ENCODE measurements at regions not wholly inside any gene's neighbourhood (a gene's known extent, or its start where the extent isn't known, plus 50 kb on each side); places are given as distances from the start of the nearest gene placed in this dataset.
A peak's percentile ranks its signal among the peaks of the same experiment; 100 is the strongest.
"Not testable (repeated sequence)": the region's sequence is repeated elsewhere in the genome, so short reads cannot be mapped to it uniquely, and the experiment has no call there.

DNA sequence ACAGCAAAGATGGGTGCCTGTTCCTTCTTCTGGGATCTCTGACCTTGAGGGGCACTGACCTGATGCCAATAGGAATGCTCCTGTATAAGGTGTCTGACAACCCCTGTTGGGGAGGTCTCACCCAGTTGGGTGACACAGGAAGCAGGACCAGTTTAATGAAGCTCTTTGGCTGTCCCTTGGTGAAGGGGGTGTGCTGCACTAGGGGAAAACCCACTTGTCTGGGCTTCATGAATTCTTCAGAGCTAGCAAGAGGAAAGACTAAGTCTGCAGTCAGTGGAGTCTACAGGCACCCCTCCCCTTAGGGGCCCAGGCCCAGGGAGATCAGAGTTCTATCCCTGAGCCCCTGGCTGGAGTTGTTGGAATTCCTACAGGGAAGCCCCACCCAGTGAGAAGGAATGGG is 550.8 kb upstream of the CHAC2 start:
- no peak for DNase-seq
- H3K9me3 Mint-ChIP-seq, result peaks cover 25% of the 10 kb centered on the region in 2 donors
- ATAC-seq, result no peak
- H3K27me3 Mint-ChIP-seq, result no peaks in the 10 kb centered on the region
- no peak overlapping the region for H3K4me3 Mint-ChIP-seq
- no peak overlapping the region for H3K27ac Mint-ChIP-seq
- no peaks in the 10 kb centered on the region for H3K4me1 Mint-ChIP-seq

DNA sequence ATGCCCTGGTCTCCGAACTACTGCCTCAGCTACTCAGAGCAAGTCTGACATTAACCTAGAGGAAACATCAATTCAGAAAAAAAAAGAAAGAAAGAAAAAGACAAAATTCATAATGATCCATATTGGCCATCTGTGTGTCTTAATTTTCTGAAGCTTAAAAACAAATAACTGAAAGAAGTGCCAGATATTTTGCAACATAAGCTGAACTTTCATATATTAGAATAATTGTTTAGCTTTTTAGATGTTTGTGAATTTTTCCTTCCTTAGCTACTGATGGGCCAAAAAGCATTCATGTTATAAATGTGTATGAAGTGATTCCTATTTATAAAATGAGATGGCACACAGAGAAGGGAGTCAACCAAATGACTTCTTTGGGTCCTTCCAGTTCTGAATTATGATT is 555.0 kb upstream of the CHAC2 start:
- DNase-seq (no peak), ATAC-seq (no peak)
- Mint-ChIP-seq H3K9me3 (peaks cover 25% of the 10 kb centered on the region in 2 donors), H3K4me1 (no peaks in the 10 kb centered on the region), H3K27me3 (no peaks in the 10 kb centered on the region), H3K27ac (no peak overlapping the region), H3K4me3 (no peak overlapping the region)

DNA sequence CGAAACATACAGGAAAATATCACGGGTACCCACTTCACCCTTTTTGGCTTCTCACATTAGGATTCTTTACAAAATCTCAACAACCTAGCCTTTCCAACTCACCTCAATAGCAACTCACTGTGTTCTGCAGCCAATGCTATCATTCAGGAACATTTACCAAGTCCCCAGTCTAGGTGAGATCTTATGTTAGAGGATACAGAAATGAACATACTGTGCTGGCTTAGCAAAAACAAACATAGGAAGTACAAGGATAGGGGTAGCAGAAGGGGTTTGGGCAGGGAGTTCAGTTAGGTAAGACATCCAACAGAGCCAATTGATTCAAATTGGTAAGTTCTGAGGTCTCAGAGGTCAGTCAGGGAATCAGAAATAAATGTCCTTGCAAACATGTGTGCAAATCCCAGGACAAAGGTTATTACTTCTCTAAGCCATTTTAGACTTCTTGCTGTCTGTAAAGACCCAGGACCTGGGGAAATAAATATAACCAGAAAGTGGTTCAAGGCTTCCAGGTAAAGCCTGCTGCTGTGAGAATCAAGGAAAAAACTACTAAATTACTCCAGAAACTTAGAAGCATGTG is 556.3 kb upstream of the CHAC2 start:
- no peak overlapping the region for H3K27ac Mint-ChIP-seq
- no peak for DNase-seq
- H3K27me3 Mint-ChIP-seq, result no peaks in the 10 kb centered on the region
- H3K4me1 Mint-ChIP-seq, result no peaks in the 10 kb centered on the region
- peaks cover 19 to 20% of the 10 kb centered on the region in 2 donors for H3K9me3 Mint-ChIP-seq
- no peak for ATAC-seq
- no peak overlapping the region for H3K4me3 Mint-ChIP-seq

DNA sequence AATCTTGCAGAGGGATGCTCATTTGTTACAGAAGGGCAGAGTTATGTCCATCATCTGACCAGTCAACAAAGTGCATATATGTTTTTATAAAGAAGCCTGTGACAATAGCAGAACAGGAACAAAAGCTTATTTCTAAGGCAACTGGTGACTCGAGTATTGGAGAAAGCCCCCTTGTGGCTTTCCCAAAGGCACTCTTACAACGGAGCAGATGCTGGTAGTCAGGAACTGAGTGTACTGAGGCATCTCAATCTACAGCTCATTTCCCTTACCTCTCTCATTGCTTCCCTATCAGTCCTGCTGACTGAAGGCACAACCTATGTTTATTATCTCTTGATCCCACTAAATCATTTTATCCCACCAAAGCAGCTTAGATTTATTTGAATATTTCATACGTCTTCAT is 557.1 kb upstream of the CHAC2 start:
- ATAC-seq (no peak), DNase-seq (no peak)
- Mint-ChIP-seq H3K27me3 (no peaks in the 10 kb centered on the region), H3K9me3 (peaks cover 14 to 16% of the 10 kb centered on the region in 2 donors), H3K4me3 (no peak overlapping the region), H3K4me1 (no peaks in the 10 kb centered on the region), H3K27ac (no peak overlapping the region)

DNA sequence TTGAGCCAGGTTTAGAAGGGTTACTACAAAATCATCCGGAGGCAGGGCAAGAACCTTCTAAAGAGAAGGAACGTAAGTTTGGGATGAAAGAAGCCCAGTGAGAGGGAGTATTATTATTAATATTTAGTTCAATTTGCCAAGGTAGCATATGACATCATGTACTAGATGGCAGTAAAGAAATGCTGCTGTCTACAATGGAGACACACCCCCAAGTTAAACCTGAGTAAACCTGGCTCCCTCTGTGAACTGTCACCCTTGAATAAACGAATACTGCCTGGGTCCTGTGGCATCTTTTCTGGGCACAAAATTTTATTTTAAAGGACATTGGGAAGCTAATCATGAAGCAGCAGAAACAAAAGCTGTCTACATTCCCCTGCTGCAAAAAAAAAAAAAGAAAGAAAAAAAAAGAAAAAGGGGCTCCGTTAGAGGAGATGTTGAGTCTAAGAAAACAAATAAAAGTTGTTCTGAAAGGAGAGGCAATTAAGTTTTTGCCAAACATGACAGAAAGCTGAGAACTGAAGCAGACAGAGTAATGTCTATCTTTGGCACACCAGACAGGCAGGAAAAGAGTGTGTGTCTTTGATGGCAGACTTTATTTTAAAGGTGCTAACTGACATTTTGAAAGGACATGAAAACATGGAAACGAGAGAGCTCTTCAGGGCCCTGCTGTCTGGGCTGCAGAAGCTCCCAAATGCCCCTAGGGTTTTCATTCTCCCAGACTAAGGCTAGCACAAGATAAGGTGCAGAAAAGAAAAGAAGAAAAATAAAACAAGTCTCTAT is 557.7 kb upstream of the CHAC2 start:
- H3K9me3 Mint-ChIP-seq, result peaks cover 9 to 10% of the 10 kb centered on the region in 2 donors
- ATAC-seq (no peak), DNase-seq (no peak)
- H3K4me1 Mint-ChIP-seq, result no peaks in the 10 kb centered on the region
- no peak overlapping the region for H3K4me3 Mint-ChIP-seq
- no peak overlapping the region for H3K27ac Mint-ChIP-seq
- no peaks in the 10 kb centered on the region for H3K27me3 Mint-ChIP-seq

DNA sequence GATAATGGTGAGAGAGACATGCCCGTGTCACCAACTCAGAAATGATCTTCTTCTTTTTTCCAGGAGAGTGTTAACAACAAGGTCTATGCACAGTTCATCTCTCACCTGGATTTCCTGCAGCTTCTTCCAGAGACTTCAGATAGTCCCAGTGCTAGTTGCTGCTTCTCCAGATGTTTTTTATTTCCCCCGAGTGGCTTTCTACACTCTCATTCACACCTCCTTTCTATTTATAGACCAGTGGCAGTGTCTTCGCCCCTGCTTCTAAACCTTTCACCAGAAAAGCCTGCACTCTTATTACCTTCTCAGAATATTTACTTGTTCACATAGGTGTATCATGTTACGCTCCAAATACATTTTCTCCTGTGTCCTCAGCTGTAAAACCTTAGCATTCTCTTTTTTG is 558.8 kb upstream of the CHAC2 start:
- DNase-seq (no peak), ATAC-seq (no peak)
- no peak overlapping the region for H3K4me3 Mint-ChIP-seq
- no peaks in the 10 kb centered on the region for H3K27me3 Mint-ChIP-seq
- no peak overlapping the region for H3K27ac Mint-ChIP-seq
- H3K9me3 Mint-ChIP-seq, result no peaks in the 10 kb centered on the region
- no peaks in the 10 kb centered on the region for H3K4me1 Mint-ChIP-seq

DNA sequence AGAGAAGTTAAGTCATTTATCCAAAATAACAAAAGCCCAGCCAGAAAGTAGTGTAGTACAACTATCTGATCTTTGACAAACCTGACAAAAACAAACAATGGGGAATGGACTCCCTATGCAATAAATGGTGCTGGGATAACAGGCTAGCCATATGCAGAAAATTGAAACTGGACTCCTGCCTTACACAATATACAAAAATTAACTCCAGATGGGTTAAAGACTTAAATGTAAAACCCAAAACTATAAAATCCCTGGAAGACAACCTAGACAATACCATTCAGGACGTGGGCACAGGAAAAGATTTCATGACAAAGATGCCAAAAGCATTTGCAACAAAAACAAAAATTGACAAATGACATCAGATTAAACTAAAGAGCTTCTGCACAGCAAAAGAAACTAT is 561.4 kb upstream of the CHAC2 start:
- ATAC-seq, DNase-seq, H3K4me1 Mint-ChIP-seq, H3K27me3 Mint-ChIP-seq, H3K9me3 Mint-ChIP-seq, H3K4me3 Mint-ChIP-seq, H3K27ac Mint-ChIP-seq: not testable (repeated sequence)

DNA sequence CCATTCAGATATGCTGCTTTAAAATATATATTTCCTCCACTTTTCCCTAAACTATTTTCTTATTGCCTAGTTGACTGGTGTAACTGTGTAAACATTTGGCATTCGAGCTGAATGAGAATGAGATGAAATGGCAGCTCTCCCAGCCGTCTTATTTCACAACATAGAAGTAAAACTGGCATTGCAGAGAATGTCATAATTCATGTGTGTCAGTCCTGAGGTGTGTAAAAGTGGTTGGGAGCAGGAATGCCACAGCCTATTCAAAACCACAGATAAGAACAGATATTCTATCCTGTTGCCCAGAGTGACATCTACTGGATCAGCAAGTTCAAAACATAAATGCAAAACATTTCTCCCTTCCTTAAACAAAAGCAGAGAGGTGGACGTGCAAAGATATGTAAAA is 565.5 kb upstream of the CHAC2 start:
- no peak overlapping the region for H3K4me3 Mint-ChIP-seq
- no peaks in the 10 kb centered on the region for H3K27me3 Mint-ChIP-seq
- H3K27ac Mint-ChIP-seq, result no peak overlapping the region
- H3K9me3 Mint-ChIP-seq, result no peaks in the 10 kb centered on the region
- H3K4me1 Mint-ChIP-seq, result no peaks in the 10 kb centered on the region
- ATAC-seq, result no peak
- DNase-seq, result no peak

DNA sequence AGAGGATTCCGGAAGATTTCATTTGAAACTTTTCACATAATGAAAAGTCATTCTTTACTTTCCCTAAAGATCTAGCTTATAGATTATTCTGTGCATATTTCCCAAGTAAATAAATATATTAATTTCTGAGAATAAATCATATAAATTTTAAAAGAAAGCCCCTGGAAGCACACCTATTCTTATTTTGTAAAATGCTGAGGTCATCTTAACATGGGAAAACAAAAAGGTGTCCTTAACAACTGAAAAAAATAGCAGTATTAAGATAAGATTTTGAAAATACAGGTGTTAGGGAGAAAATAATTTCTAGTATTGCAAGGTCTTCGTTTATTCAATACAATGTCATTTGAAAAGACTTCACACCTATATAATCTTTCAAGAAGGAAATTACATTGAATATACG is 567.5 kb upstream of the CHAC2 start:
- H3K9me3 Mint-ChIP-seq, result peaks cover 0 to 4% of the 10 kb centered on the region in 2 donors

DNA sequence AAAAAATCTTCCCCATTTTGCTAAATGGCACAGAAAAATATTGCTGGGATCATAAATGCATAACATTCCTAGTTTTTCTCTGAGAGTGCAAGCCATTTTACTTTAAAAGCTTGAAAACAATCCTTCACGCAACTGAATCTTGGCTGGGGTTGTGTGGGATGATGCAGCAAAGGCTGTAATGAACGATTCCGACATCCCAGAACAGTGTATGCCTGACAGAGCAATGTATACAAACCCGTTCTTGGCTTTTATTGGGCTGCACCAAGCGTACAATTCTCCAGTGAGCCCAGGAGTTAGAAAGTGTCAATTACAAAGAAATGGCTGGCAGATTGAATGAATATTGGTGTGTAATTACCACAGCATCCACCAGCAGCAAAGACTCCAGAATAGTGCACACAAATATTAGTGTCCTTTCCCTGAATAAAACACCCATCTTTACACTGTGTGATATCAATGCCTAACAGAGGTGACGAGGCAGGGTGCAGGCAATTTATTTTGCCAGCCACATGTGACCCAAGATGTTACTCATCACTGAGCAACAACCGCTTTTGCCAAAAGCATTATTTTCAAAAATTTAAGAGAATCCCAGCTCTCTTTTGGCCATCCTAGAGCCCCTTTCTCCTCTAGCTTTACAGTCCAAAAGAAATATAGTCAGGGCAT is 578.6 kb upstream of the CHAC2 start:
- H3K4me3 Mint-ChIP-seq, result no peak overlapping the region
- DNase-seq, result no peak
- no peaks in the 10 kb centered on the region for H3K9me3 Mint-ChIP-seq
- no peaks in the 10 kb centered on the region for H3K4me1 Mint-ChIP-seq
- no peaks in the 10 kb centered on the region for H3K27me3 Mint-ChIP-seq
- H3K27ac Mint-ChIP-seq, result no peak overlapping the region
- no peak for ATAC-seq

More for the DNA sequence above, 567.5 kb upstream of the CHAC2 start:
- Mint-ChIP-seq H3K27me3 (no peaks in the 10 kb centered on the region), H3K4me3 (no peak overlapping the region), H3K4me1 (no peaks in the 10 kb centered on the region), H3K27ac (no peak overlapping the region)
- DNase-seq (no peak), ATAC-seq (no peak)

DNA sequence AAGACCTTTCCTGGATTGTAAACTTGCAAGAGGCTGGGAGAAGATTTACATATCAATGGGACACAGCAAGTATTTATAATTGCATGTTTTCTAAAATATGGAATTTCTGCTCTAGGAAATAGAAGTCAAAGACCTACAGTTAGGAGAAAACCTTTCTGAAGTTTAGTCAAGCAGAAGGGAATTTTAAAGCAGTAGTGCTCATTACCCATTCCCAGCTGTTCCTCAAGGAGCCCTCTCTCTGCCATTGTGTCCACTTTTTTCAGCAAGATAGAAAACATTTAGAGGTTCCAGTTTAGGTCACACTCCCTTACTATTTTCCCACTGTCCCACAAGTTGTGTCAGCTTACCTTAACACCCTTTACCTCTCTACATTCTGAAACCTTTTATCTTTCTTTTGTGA is 584.0 kb upstream of the CHAC2 start:
- Mint-ChIP-seq H3K27ac (no peak overlapping the region), H3K9me3 (no peaks in the 10 kb centered on the region), H3K4me1 (no peaks in the 10 kb centered on the region), H3K27me3 (no peaks in the 10 kb centered on the region), H3K4me3 (no peak overlapping the region)
- ATAC-seq (no peak), DNase-seq (no peak)

DNA sequence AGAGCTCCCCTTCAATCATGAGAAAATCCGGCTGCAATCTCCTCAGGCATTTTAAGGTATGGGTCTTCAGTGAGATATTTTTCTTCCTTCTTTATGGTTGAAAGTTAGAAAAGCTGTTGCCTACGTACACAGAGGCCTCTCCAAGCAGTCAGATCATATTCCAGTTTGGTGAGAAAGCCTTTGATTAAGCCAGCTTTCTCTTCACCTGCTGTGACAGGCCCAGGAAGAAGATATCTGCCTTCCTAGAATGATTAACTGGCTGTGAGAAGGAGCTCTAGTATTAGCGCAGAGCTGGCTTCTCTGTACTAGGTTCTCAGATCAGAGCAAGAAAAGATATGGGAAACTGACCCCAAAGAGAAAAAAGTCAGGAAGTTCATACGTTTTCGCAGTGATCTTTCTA is 585.0 kb upstream of the CHAC2 start:
- no peaks in the 10 kb centered on the region for H3K27me3 Mint-ChIP-seq
- H3K4me1 Mint-ChIP-seq, result no peaks in the 10 kb centered on the region
- H3K9me3 Mint-ChIP-seq, result no peaks in the 10 kb centered on the region
- no peak overlapping the region for H3K27ac Mint-ChIP-seq
- no peak overlapping the region for H3K4me3 Mint-ChIP-seq
- ATAC-seq (no peak), DNase-seq (no peak)

DNA sequence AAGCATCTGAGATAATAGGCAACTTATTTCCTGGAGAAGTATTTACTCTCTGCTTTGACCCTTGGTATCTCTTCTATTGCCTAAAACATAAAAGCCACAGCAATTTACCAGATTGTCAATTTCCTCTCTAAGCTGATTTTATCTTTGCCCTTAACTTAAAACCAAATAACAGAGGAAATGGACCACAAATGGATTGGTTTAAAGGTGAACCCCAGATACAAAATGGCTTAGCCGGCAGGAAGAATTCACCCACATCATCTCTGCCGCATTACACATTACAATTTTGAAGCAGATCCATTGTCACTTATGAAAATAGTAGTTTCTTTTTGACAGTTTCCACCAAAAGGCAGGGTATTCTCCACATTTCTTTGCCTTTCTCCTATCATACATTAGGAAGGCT is 585.8 kb upstream of the CHAC2 start:
- H3K27me3 Mint-ChIP-seq, result no peaks in the 10 kb centered on the region
- no peak for DNase-seq
- no peak overlapping the region for H3K4me3 Mint-ChIP-seq
- H3K4me1 Mint-ChIP-seq, result no peaks in the 10 kb centered on the region
- ATAC-seq, result no peak
- H3K27ac Mint-ChIP-seq, result no peak overlapping the region
- no peaks in the 10 kb centered on the region for H3K9me3 Mint-ChIP-seq

DNA sequence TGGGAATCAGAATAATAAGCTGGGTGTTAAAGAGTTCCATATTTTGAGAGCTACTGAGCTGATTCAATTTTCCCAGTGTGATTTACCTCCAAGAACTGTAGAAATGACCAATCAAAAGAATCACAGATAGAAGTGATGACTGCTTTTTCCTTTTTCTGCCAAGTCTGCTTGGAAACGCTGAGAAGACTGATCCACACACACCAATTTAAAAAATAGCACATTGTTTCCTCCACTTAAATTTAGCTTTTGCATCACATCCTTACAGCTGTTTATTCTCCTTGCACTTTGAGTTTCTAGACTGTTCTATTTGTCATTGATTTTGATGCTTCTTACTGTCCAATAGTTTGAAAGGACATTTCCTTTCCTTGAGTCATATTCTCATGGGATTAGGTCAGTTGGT is 590.3 kb upstream of the CHAC2 start:
- no peak for DNase-seq
- ATAC-seq, result no peak
- H3K4me3 Mint-ChIP-seq, result no peak overlapping the region
- H3K27me3 Mint-ChIP-seq, result no peaks in the 10 kb centered on the region
- no peaks in the 10 kb centered on the region for H3K4me1 Mint-ChIP-seq
- H3K9me3 Mint-ChIP-seq, result peaks cover 0 to 4% of the 10 kb centered on the region in 2 donors
- H3K27ac Mint-ChIP-seq, result no peak overlapping the region

DNA sequence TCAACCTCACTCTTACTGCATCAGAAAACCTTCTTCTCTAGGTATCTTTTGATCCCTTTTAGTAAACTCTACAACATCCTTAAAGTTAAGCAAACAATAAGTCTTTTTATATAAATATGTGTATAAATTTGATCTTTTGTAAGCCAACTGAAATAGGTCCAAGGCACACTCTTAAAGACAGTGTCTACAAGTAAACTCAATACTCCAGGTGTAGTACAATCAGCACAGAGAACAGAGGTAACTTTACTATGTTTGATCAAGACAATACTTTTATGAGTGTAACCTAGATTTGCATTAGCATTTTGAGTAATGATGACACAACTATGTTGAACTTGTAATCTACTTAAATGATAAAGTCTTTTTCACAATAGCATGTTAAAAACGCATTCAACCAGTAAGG is 593.1 kb upstream of the CHAC2 start:
- no peak overlapping the region for H3K4me3 Mint-ChIP-seq
- H3K4me1 Mint-ChIP-seq, result no peaks in the 10 kb centered on the region
- DNase-seq, result no peak

DNA sequence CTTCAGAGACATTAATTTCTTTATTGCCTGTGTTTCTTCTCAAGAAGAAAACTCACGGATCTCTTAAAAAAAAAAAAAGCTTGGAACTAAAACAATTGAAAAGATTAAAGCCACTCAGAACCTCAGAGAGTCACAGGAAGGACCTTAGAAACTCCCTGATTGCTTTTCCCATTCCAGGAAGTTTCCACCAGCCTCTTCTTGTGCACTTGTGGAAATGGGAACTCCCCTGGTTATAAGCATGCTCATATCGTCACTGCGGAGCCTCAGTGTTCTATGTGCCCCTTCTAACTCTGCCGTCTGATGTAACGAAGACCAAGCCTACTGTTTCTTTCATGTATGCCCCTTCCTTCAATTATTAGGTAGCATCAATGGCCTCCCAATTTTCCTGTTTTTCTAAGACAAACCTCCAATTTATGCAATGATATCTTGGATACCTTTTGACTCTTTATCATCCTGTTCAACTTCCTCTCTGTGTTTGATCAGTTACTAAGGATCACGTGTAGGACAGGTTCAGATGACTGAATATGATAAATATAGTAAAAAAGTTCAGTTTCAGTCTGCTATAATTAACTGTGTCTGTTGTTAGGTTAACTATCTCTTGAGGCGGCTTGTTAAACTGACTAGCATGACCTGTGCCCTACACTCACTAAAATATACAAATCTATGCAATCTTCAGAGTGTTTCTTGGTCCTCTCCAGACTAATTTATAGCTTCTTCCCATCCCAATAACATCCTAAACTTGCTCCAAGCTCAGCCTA is 593.7 kb upstream of the CHAC2 start:
- Mint-ChIP-seq H3K27me3 (no peaks in the 10 kb centered on the region), H3K9me3 (peaks cover 0 to 4% of the 10 kb centered on the region in 2 donors), H3K4me3 (no peak overlapping the region), H3K27ac (peak overlapping the region in 1 of 2 donors; percentile 15), H3K4me1 (no peaks in the 10 kb centered on the region)
- no peak for DNase-seq
- no peak for ATAC-seq

More for the DNA sequence above, 593.1 kb upstream of the CHAC2 start:
- ATAC-seq, result no peak
- Mint-ChIP-seq H3K27ac (no peak overlapping the region), H3K27me3 (no peaks in the 10 kb centered on the region), H3K9me3 (peaks cover 0 to 4% of the 10 kb centered on the region in 2 donors)

All from stimulated activated naive CD8-positive, alpha-beta T cell treated with anti-CD3 and anti-CD28 coated beads, Interleukin-15, amount 100 ng/mL, for 72 hours (primary cell).